SK-N-SH (cell line): ENCODE measurements at regions not wholly inside any gene's neighbourhood (a gene's known extent, or its start where the extent isn't known, plus 50 kb on each side); places are given as distances from the start of the nearest gene placed in this dataset.

Experiments used
- CTCF ChIA-PET: fragments of 300-600, 350-600 bp; formaldehyde crosslinking; extraction: SDS; loops from one replicate; lab custom pipeline; 2021; lab: Yijun Ruan, JAX
- POLR2A ChIA-PET: fragments of 350-600 bp; sonication (Branson Sonifier 250); formaldehyde crosslinking; extraction: SDS; loops from one replicate; lab custom pipeline; 2020; ENCODE audit warnings: antibody characterized with exemption, inconsistent platforms; lab: Yijun Ruan, JAX
- DNase-seq: peaks from one replicate; pipeline ENCODE4 v3.0.0; 2012
- H2AFZ ChIP-seq: fragments of 200-600 bp; sonication (generic); 2 replicates; pipeline ENCODE4 v1.8.1; 2016; ENCODE audit warnings: antibody characterized with exemption, mild to moderate bottlenecking, low read depth
- H3F3A ChIP-seq: fragments of 200-600 bp; sonication (generic); replicated peaks from 2 replicates; pipeline ENCODE3; 2016; ENCODE audit warnings: antibody characterized with exemption, mild to moderate bottlenecking; ENCODE audit not compliant: insufficient read depth
- H3K27ac ChIP-seq, 2 experiments: fragments of 200-500 bp in 1 of 2; fragments of 200-600 bp in 1 of 2; sonication (Bioruptor generic) in 1 of 2; sonication (generic), shearing (Covaris generic) in 1 of 2; 2 replicates each; pipeline versions ENCODE4 v1.5.1 to v1.6.1; 2014 to 2016; ENCODE audit warnings: low read depth in 2 of 2, inconsistent platforms in 1 of 2, low read length in 1 of 2, mild to moderate bottlenecking in 1 of 2, mixed read lengths in 1 of 2
- H3K27me3 ChIP-seq: fragments of 200-600 bp; sonication (generic), shearing (Covaris generic); 2 replicates; pipeline ENCODE4 v1.6.1; 2016; ENCODE audit warnings: mixed run types; ENCODE audit not compliant: insufficient read depth
- H3K36me3 ChIP-seq, 2 experiments: fragments of 200-500 bp in 1 of 2; fragments of 200-600 bp in 1 of 2; sonication (Bioruptor generic) in 1 of 2; sonication (generic) in 1 of 2; replicated peaks in 1 of 2; 2 replicates each; pipeline versions ENCODE3 to v1.5.1; 2014 to 2016; ENCODE audit warnings: low read length in 1 of 2, mild to moderate bottlenecking in 1 of 2; ENCODE audit not compliant: insufficient read depth in 2 of 2, control insufficient read depth in 1 of 2
- H3K4me1 ChIP-seq, 2 experiments: fragments of 200-500 bp in 1 of 2; fragments of 200-600 bp in 1 of 2; sonication (Bioruptor generic) in 1 of 2; sonication (generic), shearing (Covaris generic) in 1 of 2; 2 replicates each; pipeline versions ENCODE4 v1.5.1 to v1.6.1; 2014 to 2016; ENCODE audit warnings: low read depth in 1 of 2, low read length in 1 of 2, mixed run types in 1 of 2; ENCODE audit not compliant: insufficient read depth in 2 of 2, control insufficient read depth in 1 of 2
- H3K4me2 ChIP-seq: fragments of 200-600 bp; sonication (generic), shearing (Covaris generic); 2 replicates; pipeline ENCODE4 v1.6.1; 2017; ENCODE audit warnings: mixed run types
- H3K4me3 ChIP-seq, 2 experiments: fragments of 200-500 bp in 1 of 2; fragments of 200-600 bp in 1 of 2; sonication (Bioruptor generic) in 1 of 2; sonication (generic), shearing (Covaris generic) in 1 of 2; 2 replicates each; pipeline versions ENCODE4 v1.5.1 to v1.8.1; 2014 to 2016; ENCODE audit warnings: low read depth in 2 of 2, inconsistent platforms in 1 of 2, low read length in 1 of 2, mild to moderate bottlenecking in 1 of 2, mixed read lengths in 1 of 2, moderate library complexity in 1 of 2
- H3K79me2 ChIP-seq: fragments of 200-600 bp; sonication (generic); 2 replicates; pipeline ENCODE4 v1.8.1; 2017; ENCODE audit warnings: mild to moderate bottlenecking; ENCODE audit not compliant: insufficient read depth
- H3K9ac ChIP-seq: fragments of 200-600 bp; sonication (generic); 2 replicates; pipeline ENCODE4 v1.6.1; 2017; ENCODE audit warnings: mixed run types
- H3K9me2 ChIP-seq: fragments of 200-600 bp; sonication (generic); 2 replicates; pipeline ENCODE4 v1.6.1; 2017; ENCODE audit warnings: mixed run types
- H3K9me3 ChIP-seq: fragments of 200-600 bp; sonication (generic); 2 replicates; pipeline ENCODE4 v1.6.1; 2017; ENCODE audit warnings: mixed run types, mild to moderate bottlenecking, moderate library complexity
- H4K20me1 ChIP-seq: fragments of 200-600 bp; sonication (generic); 2 replicates; pipeline ENCODE4 v1.6.1; 2017; ENCODE audit warnings: mild to moderate bottlenecking, mixed run types; ENCODE audit not compliant: insufficient read depth
- CHD2 ChIP-seq: fragments of 150-350 bp; IDR thresholded peaks from 2 replicates; pipeline ENCODE4 v1.6.1; 2018; ENCODE audit warnings: low read length; ENCODE audit not compliant: partially characterized antibody
- EP300 ChIP-seq, 2 experiments: IDR thresholded peaks; 2 replicates each; pipeline versions ENCODE4 v1.4.0 to v1.6.1; 2012; ENCODE audit warnings: borderline replicate concordance in 1 of 2, low read depth in 1 of 2, low read length in 1 of 2
- FOXM1 ChIP-seq: IDR thresholded peaks from 2 replicates; pipeline ENCODE4 v1.4.0; 2012; ENCODE audit warnings: low read depth, mild to moderate bottlenecking
- IRF3 ChIP-seq: fragments of 150-350 bp; IDR thresholded peaks from 2 replicates; pipeline ENCODE4 v1.6.1; 2016; ENCODE audit warnings: mild to moderate bottlenecking, low read depth, low read length
- JUND ChIP-seq: IDR thresholded peaks from 2 replicates; pipeline ENCODE4 v1.4.0; 2012
- MAX ChIP-seq: IDR thresholded peaks from 2 replicates; pipeline ENCODE4 v1.4.0; 2012; ENCODE audit warnings: low read depth
- NFIC ChIP-seq: IDR thresholded peaks from 2 replicates; pipeline ENCODE4 v1.4.0; 2012; ENCODE audit warnings: borderline replicate concordance
- PBX3 ChIP-seq: IDR thresholded peaks from 2 replicates; pipeline ENCODE4; 2012
- REST ChIP-seq: IDR thresholded peaks from 2 replicates; pipeline ENCODE4 v1.6.1; 2012; ENCODE audit warnings: mild to moderate bottlenecking, low read depth, low read length, moderate library complexity
- SMC3 ChIP-seq: IDR thresholded peaks from 2 replicates; pipeline ENCODE4 v1.6.1; 2012; ENCODE audit warnings: low read depth, low read length, improper control_type of control experiment
- TAF1 ChIP-seq: IDR thresholded peaks from 2 replicates; pipeline ENCODE4 v1.6.1; 2012; ENCODE audit warnings: low read depth, mild to moderate bottlenecking, low read length, moderate library complexity, borderline replicate concordance
- TEAD4 ChIP-seq: IDR thresholded peaks from 2 replicates; pipeline ENCODE4 v1.4.0; 2012; ENCODE audit warnings: mild to moderate bottlenecking, borderline replicate concordance; ENCODE audit not compliant: insufficient read depth
- USF1 ChIP-seq: IDR thresholded peaks from 2 replicates; pipeline ENCODE4 v1.4.0; 2012; ENCODE audit warnings: low read depth, borderline replicate concordance
- USF2 ChIP-seq: fragments of 150-350 bp; IDR thresholded peaks from 2 replicates; pipeline ENCODE4 v1.6.1; 2017; ENCODE audit warnings: antibody characterized with exemption, low read length, low read depth, borderline replicate concordance
- WGBS: methylation state at CpG from one replicate; pipeline ENCODE4 v1.1.6; 2017; ENCODE audit warnings: low lambda C conversion rate; 5-methylcytosine and 5-hydroxymethylcytosine counted together

- Histone ChIP-seq H3K4me1 (no peaks in the 10 kb centered on the region; a peak in 1 of 4 replicates), H3K27ac (no peak overlapping the region), H3K27me3 (no peaks in the 10 kb centered on the region), H3K9ac (no peak overlapping the region), H3K9me3 (no peaks in the 10 kb centered on the region), H3K36me3 (no peaks in the 10 kb centered on the region), H3K9me2 (no peaks in the 10 kb centered on the region), H3K4me3 (no peak overlapping the region), H4K20me1 (no peaks in the 10 kb centered on the region), H2AFZ (no peak overlapping the region), H3K79me2 (no peaks in the 10 kb centered on the region), H3K4me2 (no peak overlapping the region), H3F3A (no peaks in the 10 kb centered on the region)
- TF ChIP-seq FOXM1 (no peak), CHD2 (no peak), EP300 (IDR thresholded peaks at IDR 0.05; ENCODE audit: borderline replicate concordance in 1 of 2, low read depth in 1 of 2, low read length in 1 of 2) (no peak), USF1 (no peak), JUND (no peak), NFIC (no peak), PBX3 (no peak), REST (no peak), TAF1 (no peak), MAX (no peak)
- DNase-seq, result no peak
- 48% methylated on average over 5 of the region's 15 CpGs for WGBS
- ChIA-PET POLR2A (no interaction called here), CTCF (no interaction called here)
Measured at GRCh38 chr1:4088676-4089075, 188.6 kb upstream of the C1orf174 start.

GRCh38 chr1:4089421-4090175 is 189.5 kb upstream of the C1orf174 start:
- DNase-seq, result no peak
- Histone ChIP-seq H3K27ac (no peak overlapping the region), H3F3A (no peaks in the 10 kb centered on the region), H3K9me2 (no peaks in the 10 kb centered on the region), H3K4me1 (no peaks in the 10 kb centered on the region; a peak in 1 of 4 replicates), H3K4me2 (no peak overlapping the region), H3K79me2 (no peaks in the 10 kb centered on the region), H3K4me3 (no peak overlapping the region), H2AFZ (no peak overlapping the region), H3K27me3 (no peaks in the 10 kb centered on the region), H3K9ac (no peak overlapping the region), H3K9me3 (no peaks in the 10 kb centered on the region), H4K20me1 (no peaks in the 10 kb centered on the region), H3K36me3 (no peaks in the 10 kb centered on the region)
- ChIA-PET CTCF (no interaction called here), POLR2A (no interaction called here)
- 41% methylated on average over 10 of the region's 15 CpGs for WGBS
- TF ChIP-seq SMC3, result no peak
- no peak for TF ChIP-seq USF1
- no peak for TF ChIP-seq FOXM1
- TF ChIP-seq IRF3, result no peak
- no peak for TF ChIP-seq MAX
- no peak for TF ChIP-seq TAF1
- TF ChIP-seq USF2, result no peak
- no peak for TF ChIP-seq TEAD4
